ENCODE measurements at regions not wholly inside any gene's neighbourhood (a gene's known extent, or its start where the extent isn't known, plus 50 kb on each side); places are given as distances from the start of the nearest gene placed in this dataset.

- DNase-seq (no peak), ATAC-seq (no peak)
- no peak for TF ChIP-seq CTCF (IDR thresholded peaks at IDR 0.05)
- Histone ChIP-seq H3K27me3 (ENCODE audit: insufficient read depth in 3 of 3, low read length in 2 of 3) (no peaks in the 10 kb centered on the region), H3K27ac (no peak overlapping the region), H3K4me1 (no peaks in the 10 kb centered on the region), H3K4me3 (no peak overlapping the region), H3K36me3 (ENCODE audit: insufficient read depth in 1 of 2, low read depth in 1 of 2) (no peaks in the 10 kb centered on the region), H3K9me3 (no peaks in the 10 kb centered on the region)
- intact Hi-C loops (cut with DNase I) = loop anchor here in 1 of 2 donors (2.0 kb wide), 1 partner anchor 37 kb away; no protein-coding TSS in a partner anchor
- WGBS, 3 donors = 73 to 74% (median 74%) methylated on average over 3 of the region's 3 CpGs
Observed at GRCh38 chr5:121175986-121176385, 675.7 kb upstream of the FTMT start.

DNA sequence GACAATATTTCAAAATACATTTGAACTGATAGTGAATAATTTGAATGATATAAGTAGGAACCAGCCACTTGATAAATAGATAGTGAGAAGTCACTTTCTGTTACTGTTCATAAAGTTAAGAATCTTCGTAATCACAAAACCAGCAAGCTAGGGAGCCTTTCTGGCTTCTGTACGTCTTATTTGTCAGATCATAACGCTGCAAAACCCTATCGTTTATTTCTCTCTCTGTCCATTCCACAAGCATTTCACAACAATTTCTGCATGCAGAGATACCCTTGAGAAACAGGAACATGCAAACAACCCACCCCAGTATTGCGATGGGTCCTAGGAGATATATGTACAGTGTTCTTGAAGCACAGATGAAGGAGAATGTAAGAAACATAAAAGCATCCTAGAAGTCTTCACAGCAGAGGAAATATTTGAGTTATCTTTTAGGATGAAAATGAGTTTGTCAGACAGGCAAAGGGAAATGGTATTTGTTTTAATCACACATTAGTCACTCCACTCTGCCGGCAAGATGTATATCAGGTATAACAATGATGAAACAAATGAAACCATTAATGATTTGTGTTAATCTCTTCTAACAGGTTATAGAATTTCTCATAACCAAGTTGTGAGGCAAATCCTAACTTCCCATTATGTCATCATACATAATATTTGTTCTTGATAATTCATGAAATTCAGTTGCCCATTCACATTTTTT lies 668.7 kb upstream of the FTMT start:
- no peak for TF ChIP-seq CTCF (IDR thresholded peaks at IDR 0.05)
- Histone ChIP-seq H3K4me3 (no peak overlapping the region), H3K36me3 (ENCODE audit: insufficient read depth in 1 of 2, low read depth in 1 of 2) (no peaks in the 10 kb centered on the region), H3K27me3 (ENCODE audit: insufficient read depth in 3 of 3, low read length in 2 of 3) (no peaks in the 10 kb centered on the region), H3K4me1 (no peaks in the 10 kb centered on the region), H3K27ac (no peak overlapping the region), H3K9me3 (no peaks in the 10 kb centered on the region)
- 77 to 79% (median 77%) methylated on average over 6 of the region's 6 CpGs for WGBS, 3 donors
- intact Hi-C loops (cut with DNase I) = no loop called here
- ATAC-seq (no peak), DNase-seq (no peak)

GRCh38 chr5:121188849-121189248 lies 662.8 kb upstream of the FTMT start:
- intact Hi-C loops (cut with DNase I) = no loop called here
- DNase-seq = no peak
- no peaks in the 10 kb centered on the region for H3K4me1 ChIP-seq
- 64 to 72% (median 64%) methylated on average over 3 of the region's 3 CpGs for WGBS, 3 donors
- no peaks in the 10 kb centered on the region for H3K36me3 ChIP-seq (ENCODE audit: insufficient read depth in 1 of 2, low read depth in 1 of 2)
- ATAC-seq = no peak
- H3K9me3 ChIP-seq = no peaks in the 10 kb centered on the region
- H3K27me3 ChIP-seq (ENCODE audit: insufficient read depth in 3 of 3, low read length in 2 of 3) = no peaks in the 10 kb centered on the region
- H3K27ac ChIP-seq = no peak overlapping the region
- no peak for TF ChIP-seq CTCF (IDR thresholded peaks at IDR 0.05)
- H3K4me3 ChIP-seq = no peak overlapping the region

GRCh38 chr5:121189342-121190305 lies 662.1 kb upstream of the FTMT start:
- no peak for TF ChIP-seq CTCF (IDR thresholded peaks at IDR 0.05)
- Histone ChIP-seq H3K27ac (no peak overlapping the region), H3K27me3 (ENCODE audit: insufficient read depth in 3 of 3, low read length in 2 of 3) (no peaks in the 10 kb centered on the region), H3K9me3 (no peaks in the 10 kb centered on the region), H3K36me3 (ENCODE audit: insufficient read depth in 1 of 2, low read depth in 1 of 2) (no peaks in the 10 kb centered on the region), H3K4me3 (no peak overlapping the region), H3K4me1 (no peaks in the 10 kb centered on the region)
- intact Hi-C loops (cut with DNase I) = no loop called here
- ATAC-seq = no peak
- WGBS, 3 donors = 34 to 46% (median 34%) methylated on average over 4 of the region's 4 CpGs
- DNase-seq = no peak

Data from psoas muscle (tissue), 7 donors.